GM19438 (cell line): ENCODE measurements at regions not wholly inside any gene's neighbourhood (a gene's known extent, or its start where the extent isn't known, plus 50 kb on each side); places are given as distances from the start of the nearest gene placed in this dataset.
"Not testable (repeated sequence)": the region's sequence is repeated elsewhere in the genome, so short reads cannot be mapped to it uniquely, and the experiment has no call there.

Source experiments
- ATAC-seq: cut with Tn5 transposase; IDR thresholded peaks from one replicate; pipeline ENCODE4 v1.9.1; 2021; ENCODE audit warnings: low read depth; ENCODE audit not compliant: unreplicated experiment

- ATAC-seq, result no peak
These were observed 262.6 kb upstream of the BTG1 start for GRCh38 chr12:92408072-92408900.

DNA sequence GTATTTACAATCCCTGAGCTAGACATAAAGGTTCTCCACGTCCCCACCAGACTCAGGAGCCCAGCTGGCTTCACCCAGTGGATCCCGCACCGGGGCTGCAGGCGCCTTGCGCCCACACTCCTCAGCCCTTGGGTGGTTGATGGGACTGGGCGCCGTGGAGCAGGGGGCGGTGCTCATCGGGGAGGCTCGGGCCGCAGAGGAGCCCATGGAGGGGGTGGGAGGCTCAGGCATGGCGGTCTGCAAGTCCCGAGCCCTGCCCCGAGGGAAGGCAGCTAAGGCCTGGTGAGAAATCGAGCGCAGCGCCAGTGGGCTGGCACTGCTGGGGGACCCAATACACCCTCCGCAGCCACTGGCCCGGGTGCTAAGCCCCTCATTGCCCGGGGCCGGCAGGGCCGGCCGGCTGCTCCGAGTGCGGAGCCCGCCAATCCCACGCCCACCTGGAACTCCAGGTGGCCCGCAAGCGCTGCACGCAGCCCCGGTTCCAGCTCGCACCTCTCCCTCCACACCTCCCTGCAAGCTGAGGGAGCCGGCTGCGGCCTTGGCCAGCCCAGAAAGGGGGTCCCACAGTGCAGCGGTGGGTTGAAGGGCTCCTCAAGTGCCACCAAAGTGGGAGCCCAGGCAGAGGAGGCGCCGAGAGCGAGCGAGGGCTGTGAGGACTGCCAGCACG, 260.9 kb upstream of the BTG1 start:
- not testable (repeated sequence) for ATAC-seq

DNA sequence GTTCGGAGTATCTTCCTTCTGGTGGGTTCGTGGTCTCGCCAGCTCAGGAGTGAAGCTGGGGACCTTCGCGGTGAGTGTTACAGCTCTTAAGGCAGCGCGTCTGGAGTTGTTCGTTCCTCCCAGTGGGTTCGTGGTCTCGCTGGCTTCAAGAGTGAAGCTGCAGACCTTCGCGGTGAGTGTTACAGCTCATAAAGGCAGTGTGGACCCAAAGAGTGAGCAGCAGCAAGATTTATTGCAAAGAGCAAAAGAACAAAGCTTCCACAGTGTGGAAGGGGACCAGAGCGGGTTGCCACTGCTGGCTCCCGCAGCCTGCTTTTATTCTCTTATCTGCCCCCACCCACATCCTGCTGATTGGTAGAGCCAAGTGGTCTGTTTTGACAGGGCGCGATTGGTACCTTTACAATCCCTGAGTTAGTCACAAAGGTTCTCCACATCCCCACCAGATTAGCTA, 260.2 kb upstream of the BTG1 start:
- ATAC-seq, result not testable (repeated sequence)

GRCh38 chr12:92404921-92405320, 259.3 kb upstream of the BTG1 start:
- no peak for ATAC-seq

DNA sequence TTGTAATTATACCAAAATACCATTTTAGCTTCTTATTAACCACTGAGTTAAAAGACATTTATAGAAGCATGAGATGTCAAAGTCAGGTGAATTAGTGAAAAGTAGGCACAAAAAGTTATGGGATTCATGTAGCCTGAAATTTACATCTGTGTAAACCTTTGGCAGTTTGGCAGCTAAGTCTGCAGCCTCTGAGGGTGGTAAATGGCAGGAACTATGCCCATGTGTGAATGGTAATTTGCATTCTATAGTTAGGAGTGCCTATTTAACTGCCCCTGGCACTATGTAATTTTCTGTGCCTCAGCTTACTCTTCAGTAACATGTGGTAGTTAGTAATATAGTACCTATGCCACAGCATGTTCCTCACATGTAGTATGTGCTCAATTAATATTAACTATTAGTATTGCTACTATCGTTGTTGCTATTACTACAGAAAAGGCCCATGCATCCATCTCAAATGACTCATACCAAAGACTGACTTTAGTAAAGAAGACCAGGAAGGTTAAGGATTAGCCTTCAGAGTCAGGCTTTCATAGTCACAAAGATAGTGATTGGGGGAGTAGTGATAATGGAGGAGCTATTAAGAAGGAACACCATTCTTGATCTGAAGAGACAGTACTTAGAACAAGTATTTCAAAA, 258.7 kb upstream of the BTG1 start:
- peak; percentile 7 for ATAC-seq

- peak; percentile 78 for ATAC-seq
These were observed 257.8 kb upstream of the BTG1 start for GRCh38 chr12:92403210-92404175.

- no peak for ATAC-seq
These were observed 256.8 kb upstream of the BTG1 start for GRCh38 chr12:92402415-92402814.

- ATAC-seq, result no peak
These were observed 254.4 kb upstream of the BTG1 start for GRCh38 chr12:92400006-92400405.

- no peak for ATAC-seq
These were observed 253.1 kb upstream of the BTG1 start for GRCh38 chr12:92398565-92399309.

DNA sequence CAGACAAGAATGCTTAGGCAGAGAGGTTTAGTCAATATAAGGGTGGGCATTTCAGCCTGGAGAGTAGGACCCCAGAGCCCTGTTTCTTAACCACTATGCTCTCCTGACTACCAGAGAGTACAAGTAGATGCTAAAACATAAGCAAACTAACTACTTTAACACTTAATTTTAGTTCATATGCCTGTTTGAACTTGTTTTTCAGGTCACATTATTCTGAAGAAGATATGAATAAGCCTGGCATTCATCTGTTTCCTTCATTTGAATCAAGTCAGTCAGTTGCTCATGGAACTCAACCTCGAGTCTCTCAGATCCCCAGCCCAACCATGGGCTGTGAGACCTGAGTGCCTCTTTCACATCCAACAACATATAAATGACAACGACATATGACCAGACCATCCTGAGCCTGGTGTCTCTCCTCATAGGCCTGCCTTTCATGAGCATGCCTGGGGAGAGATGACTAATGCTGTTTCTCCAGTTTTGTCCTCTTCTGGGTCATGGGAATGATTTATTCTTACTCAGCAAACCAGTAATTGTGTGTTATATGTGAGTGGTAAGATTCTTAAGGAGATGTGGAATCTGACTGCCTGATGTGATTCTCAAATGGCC, 251.1 kb upstream of the BTG1 start:
- ATAC-seq, result no peak

DNA sequence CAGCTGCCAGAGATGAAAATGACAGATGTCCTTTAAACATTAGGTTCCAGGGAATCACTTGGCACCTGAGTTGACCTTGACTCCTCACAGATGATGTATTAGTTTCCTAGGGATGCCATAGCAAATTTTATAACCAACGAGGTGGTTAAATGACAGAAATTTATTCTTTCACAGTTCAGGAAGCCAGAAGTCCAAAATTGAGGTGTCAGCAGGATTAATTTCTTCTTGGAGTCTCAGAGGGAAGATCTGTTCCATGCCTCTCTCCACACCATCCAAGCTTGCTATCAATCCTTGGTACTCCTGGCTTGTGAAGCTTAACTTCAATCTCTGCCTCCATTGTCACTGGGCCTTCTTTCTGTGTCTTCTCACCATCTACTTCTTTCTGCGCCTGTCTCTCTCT, 249.7 kb upstream of the BTG1 start:
- ATAC-seq, result no peak

DNA sequence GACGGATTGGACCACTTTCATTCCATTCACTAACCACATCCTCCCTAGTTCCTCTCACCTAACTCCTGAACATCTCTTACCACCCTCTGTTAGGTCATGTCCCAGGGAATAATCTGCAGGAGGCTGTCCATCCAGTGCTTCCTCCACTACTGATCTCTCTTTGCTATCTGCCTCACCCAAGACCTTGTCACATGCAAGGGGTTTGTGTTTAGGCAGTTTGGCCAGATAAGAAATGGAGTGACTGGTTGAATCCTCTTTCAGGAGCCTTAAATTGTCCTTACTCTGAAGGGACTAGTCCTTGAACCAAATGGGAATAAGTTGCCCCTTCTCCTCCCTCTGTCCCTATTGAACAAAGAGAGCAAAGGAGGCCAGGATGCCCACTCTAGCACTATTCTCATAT, 249.2 kb upstream of the BTG1 start:
- ATAC-seq, result no peak

- ATAC-seq, result no peak
These were observed 247.9 kb upstream of the BTG1 start for GRCh38 chr12:92393504-92393903.

GRCh38 chr12:92391726-92392125, 246.1 kb upstream of the BTG1 start:
- ATAC-seq, result not testable (repeated sequence)

- no peak for ATAC-seq
These were observed 243.8 kb upstream of the BTG1 start for GRCh38 chr12:92389466-92389865.

- ATAC-seq, result no peak
These were observed 239.7 kb upstream of the BTG1 start for GRCh38 chr12:92385296-92385695.

DNA sequence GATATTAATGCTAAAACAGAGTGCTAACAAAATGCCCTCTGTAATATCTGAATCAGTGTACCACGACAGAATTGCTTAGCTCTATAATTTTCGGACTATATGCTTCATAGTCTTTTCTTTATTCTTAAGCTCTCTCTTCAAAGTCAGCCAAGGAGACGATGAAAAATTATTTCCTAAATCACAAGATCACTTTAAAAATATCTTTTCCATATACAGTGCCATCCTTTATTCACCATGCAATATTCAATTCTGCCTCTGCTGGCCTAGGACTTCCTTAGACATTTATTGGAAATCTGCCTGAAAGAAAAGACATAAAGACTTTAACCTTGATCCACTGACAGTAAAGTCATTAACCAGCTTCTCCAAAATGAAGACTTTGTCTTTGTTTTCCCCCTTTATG, 238.9 kb upstream of the BTG1 start:
- ATAC-seq, result no peak

GRCh38 chr12:92382383-92382878, 236.8 kb upstream of the BTG1 start:
- ATAC-seq, result no peak

DNA sequence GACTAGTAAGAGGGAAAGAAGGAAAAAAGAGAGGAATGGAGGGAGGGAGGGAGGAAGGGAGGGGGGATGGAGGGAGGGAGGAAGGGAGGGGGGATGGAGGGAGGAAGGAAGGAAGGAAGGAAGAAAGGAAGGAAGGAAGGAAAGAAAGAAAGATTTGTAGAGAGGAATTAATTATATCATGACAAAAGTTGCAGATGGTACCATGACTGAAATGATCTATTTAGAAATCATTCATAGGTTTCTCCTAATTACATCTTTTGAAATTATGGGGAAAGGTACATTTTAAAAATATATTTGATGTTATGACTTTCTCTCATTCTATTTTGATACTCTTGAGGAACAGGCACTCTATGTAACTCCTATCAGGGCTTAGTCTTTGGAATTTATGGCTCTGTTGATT, 236.2 kb upstream of the BTG1 start:
- no peak for ATAC-seq
